GM21723 (cell line): ENCODE measurements at regions not wholly inside any gene's neighbourhood (a gene's known extent, or its start where the extent isn't known, plus 50 kb on each side); places are given as distances from the start of the nearest gene placed in this dataset.

Source experiments
- ATAC-seq: cut with Tn5 transposase; IDR thresholded peaks from one replicate; pipeline ENCODE4 v1.9.1; 2021; ENCODE audit warnings: mild to moderate bottlenecking, moderate library complexity; ENCODE audit not compliant: unreplicated experiment

- ATAC-seq, result no peak
Observed at GRCh38 chr21:16863362-16863905, 649.4 kb upstream of the CXADR start.

GRCh38 chr21:16863908-16864307 lies 648.9 kb upstream of the CXADR start:
- no peak for ATAC-seq

- ATAC-seq, result no peak
Observed at GRCh38 chr21:16865632-16866031, 647.2 kb upstream of the CXADR start.

- ATAC-seq, result no peak
Observed at GRCh38 chr21:16866851-16867250, 646.0 kb upstream of the CXADR start.

- no peak for ATAC-seq
Observed at GRCh38 chr21:16870103-16870502, 642.7 kb upstream of the CXADR start.

GRCh38 chr21:16872616-16873015 lies 640.2 kb upstream of the CXADR start:
- ATAC-seq, result no peak

GRCh38 chr21:16873176-16873575 lies 639.7 kb upstream of the CXADR start:
- ATAC-seq, result no peak

GRCh38 chr21:16873596-16873995 lies 639.2 kb upstream of the CXADR start:
- no peak for ATAC-seq

- no peak for ATAC-seq
Observed at GRCh38 chr21:16879479-16879878, 633.4 kb upstream of the CXADR start.

- no peak for ATAC-seq
Observed at GRCh38 chr21:16891821-16892220, 621.0 kb upstream of the CXADR start.

GRCh38 chr21:16900685-16901084 lies 612.2 kb upstream of the CXADR start:
- ATAC-seq, result no peak

- no peak for ATAC-seq
Observed at GRCh38 chr21:16908077-16908476, 604.8 kb upstream of the CXADR start.

- ATAC-seq, result no peak
Observed at GRCh38 chr21:16910435-16911165, 602.2 kb upstream of the CXADR start.

- ATAC-seq, result no peak
Observed at GRCh38 chr21:16911166-16911607, 601.7 kb upstream of the CXADR start.

GRCh38 chr21:16912075-16912474 lies 600.8 kb upstream of the CXADR start:
- ATAC-seq, result no peak

GRCh38 chr21:16913010-16913409 lies 599.8 kb upstream of the CXADR start:
- no peak for ATAC-seq

- no peak for ATAC-seq
Observed at GRCh38 chr21:16928439-16928838, 584.4 kb upstream of the CXADR start.

- no peak for ATAC-seq
Observed at GRCh38 chr21:16932314-16932713, 580.5 kb upstream of the CXADR start.

GRCh38 chr21:16942703-16943102 lies 570.1 kb upstream of the CXADR start:
- ATAC-seq, result no peak

GRCh38 chr21:16943231-16943630 lies 569.6 kb upstream of the CXADR start:
- no peak for ATAC-seq

GRCh38 chr21:16945580-16945979 lies 567.3 kb upstream of the CXADR start:
- no peak for ATAC-seq

GRCh38 chr21:16956824-16957223 lies 556.0 kb upstream of the CXADR start:
- ATAC-seq, result no peak

- ATAC-seq, result no peak
Observed at GRCh38 chr21:16965424-16965823, 547.4 kb upstream of the CXADR start.
